Pancreas (tissue), 10 donors: ENCODE measurements at regions not wholly inside any gene's neighbourhood (a gene's known extent, or its start where the extent isn't known, plus 50 kb on each side); places are given as distances from the start of the nearest gene placed in this dataset.

ENCODE experiments used
- ATAC-seq, 4 donors: fragments of 200-7000 bp; cut with Tn5 transposase; one replicate each; pipeline versions ENCODE4 v1.8.0 to v1.9.1; 2020; ENCODE audit warnings: mild to moderate bottlenecking in 4 of 4, moderate library complexity in 4 of 4
- DNase-seq, 6 donors: peaks; one replicate each; pipeline ENCODE4 v3.0.0-alpha.2; 2020
- FAIRE-seq: peaks from 2 replicates; lab custom pipeline; 2012; peaks lifted over from hg19 to GRCh38; lab: Jason Lieb, UNC
- H3K27ac ChIP-seq, 4 donors: fragments of 200-600 bp; sonication (generic); 1 replicate in 3 of 4; 2 replicates in 1 of 4; pipeline versions ENCODE4 v1.5.0 to v1.8.0; 2020
- H3K27me3 ChIP-seq, 4 donors: fragments of 200-600 bp; one replicate each; pipeline ENCODE4 v1.8.0; 2021
- H3K36me3 ChIP-seq, 3 donors: fragments of 200-600 bp; sonication (generic) in 1 of 3; one replicate each; pipeline versions ENCODE4 v1.5.0 to v1.8.0; 2020 to 2021
- H3K4me1 ChIP-seq, 3 donors: fragments of 200-600 bp; one replicate each; pipeline ENCODE4 v1.8.0; 2021
- H3K4me3 ChIP-seq, 4 donors: fragments of 200-600 bp; sonication (generic) in 2 of 4; one replicate each; pipeline versions ENCODE4 v1.5.0 to v1.8.0; 2020 to 2021
- H3K9me3 ChIP-seq, 4 donors: fragments of 200-600 bp; one replicate each; pipeline ENCODE4 v1.8.0; 2021
- WGBS, 2 donors: extraction: QIAGEN DNeasy Blood & Tissue Kit; methylation state at CpG; one replicate each; pipeline ENCODE4 v1.1.7; 2013; 5-methylcytosine and 5-hydroxymethylcytosine counted together
- intact Hi-C, 3 donors: fragments of 100-400 bp; cut with DNase I; formaldehyde crosslinking; loops; one replicate each; pipeline versions ENCODE4 v1.11.1 to v1.14.2; 2022
- TF ChIP-seq, protein P1 (sequence below), 4 donors: fragments of 200-600 bp; sonication (generic) in 3 of 4; IDR thresholded peaks; one replicate each; pipeline versions ENCODE4 v1.5.0 to v1.8.0; 2021; ENCODE audit warnings: antibody characterized with exemption in 4 of 4
- donor health status: healthy with polysubstance abuse.
- donor health status: DM: no; HTN: no; CAD: no; lungs with moderate emphysema.
- donor health status: DM: no; HTN: no; CAD: no.
- donor health status: control.
- donor health status: control.
- donor health status: Bipolar disorder and iron deficiency.
- donor health status: DM: yes; HTN: yes; CAD: no.
- donor health status: DM: no; HTN: no; CAD: no.
- donor health status: DM: no; HTN: no; CAD: no.
- donor health status: DM: yes; HTN: yes; CAD: no.

- H3K27ac ChIP-seq: no peak overlapping the region
- TF ChIP-seq, protein P1, sequence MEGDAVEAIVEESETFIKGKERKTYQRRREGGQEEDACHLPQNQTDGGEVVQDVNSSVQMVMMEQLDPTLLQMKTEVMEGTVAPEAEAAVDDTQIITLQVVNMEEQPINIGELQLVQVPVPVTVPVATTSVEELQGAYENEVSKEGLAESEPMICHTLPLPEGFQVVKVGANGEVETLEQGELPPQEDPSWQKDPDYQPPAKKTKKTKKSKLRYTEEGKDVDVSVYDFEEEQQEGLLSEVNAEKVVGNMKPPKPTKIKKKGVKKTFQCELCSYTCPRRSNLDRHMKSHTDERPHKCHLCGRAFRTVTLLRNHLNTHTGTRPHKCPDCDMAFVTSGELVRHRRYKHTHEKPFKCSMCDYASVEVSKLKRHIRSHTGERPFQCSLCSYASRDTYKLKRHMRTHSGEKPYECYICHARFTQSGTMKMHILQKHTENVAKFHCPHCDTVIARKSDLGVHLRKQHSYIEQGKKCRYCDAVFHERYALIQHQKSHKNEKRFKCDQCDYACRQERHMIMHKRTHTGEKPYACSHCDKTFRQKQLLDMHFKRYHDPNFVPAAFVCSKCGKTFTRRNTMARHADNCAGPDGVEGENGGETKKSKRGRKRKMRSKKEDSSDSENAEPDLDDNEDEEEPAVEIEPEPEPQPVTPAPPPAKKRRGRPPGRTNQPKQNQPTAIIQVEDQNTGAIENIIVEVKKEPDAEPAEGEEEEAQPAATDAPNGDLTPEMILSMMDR (IDR thresholded peaks at IDR 0.05): no peak
- FAIRE-seq: no peak
- intact Hi-C loops: no loop called here
- WGBS, 2 donors: 44 to 51% methylated on average over 35 of the region's 35 CpGs
- ATAC-seq: no peak
- H3K4me3 ChIP-seq: no peak overlapping the region
- no peaks in the 10 kb centered on the region for H3K4me1 ChIP-seq
- no peaks in the 10 kb centered on the region for H3K9me3 ChIP-seq
- H3K36me3 ChIP-seq: no peaks in the 10 kb centered on the region
- DNase-seq: peak in 3 of 6 donors; percentile 9 to 30 (median 23)
- no peaks in the 10 kb centered on the region for H3K27me3 ChIP-seq
These were observed 578.5 kb downstream of the ALG10 start for GRCh38 chr12:34600592-34601462.

- DNase-seq (peak in 3 of 6 donors; percentile 4 to 20 (median 18)), ATAC-seq (no peak), FAIRE-seq (no peak)
- H3K27me3 ChIP-seq: no peaks in the 10 kb centered on the region
- 46 to 50% methylated on average over 11 of the region's 11 CpGs for WGBS, 2 donors
- H3K9me3 ChIP-seq: no peaks in the 10 kb centered on the region
- intact Hi-C loops: no loop called here
- TF ChIP-seq, protein P1 (IDR thresholded peaks at IDR 0.05): no peak
- no peaks in the 10 kb centered on the region for H3K4me1 ChIP-seq
- H3K4me3 ChIP-seq: no peak overlapping the region
- H3K27ac ChIP-seq: no peak overlapping the region
- no peaks in the 10 kb centered on the region for H3K36me3 ChIP-seq
These were observed 579.4 kb downstream of the ALG10 start for GRCh38 chr12:34601689-34602088.

DNA sequence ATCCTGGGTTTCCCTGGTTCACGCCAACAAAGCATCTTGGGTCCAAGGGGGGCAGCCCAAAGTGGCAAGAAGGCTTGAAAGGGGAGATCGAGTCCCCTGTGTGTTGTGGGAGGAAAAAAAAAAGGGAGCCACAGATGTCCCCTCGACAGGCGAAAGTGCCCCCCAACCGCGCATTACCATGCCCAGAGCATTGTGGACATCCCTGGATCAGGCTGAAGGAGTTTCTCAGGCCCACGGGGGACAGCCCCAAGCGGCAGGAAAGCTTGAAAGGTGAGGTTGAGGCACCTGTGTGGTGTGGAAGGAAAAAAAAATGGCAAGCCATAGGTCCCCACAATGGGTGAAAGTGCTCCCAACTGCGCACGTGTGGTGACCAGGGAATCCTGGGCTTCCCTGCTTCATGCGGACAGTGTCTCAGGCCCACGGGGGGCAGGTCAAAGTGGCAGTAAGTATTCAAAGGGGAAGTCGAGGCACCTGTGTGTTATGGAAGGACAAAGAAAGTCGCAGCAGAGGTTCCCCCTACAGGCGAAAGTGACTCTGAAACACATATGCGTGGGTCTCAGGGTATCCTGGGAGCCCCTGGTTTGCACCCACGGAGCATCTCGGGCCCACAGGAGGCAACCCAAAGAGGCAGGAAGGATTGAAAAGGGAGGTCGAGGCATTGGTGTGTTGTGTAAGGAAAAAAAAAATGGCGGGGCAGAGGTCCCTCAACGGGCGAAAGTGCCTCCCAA lies 580.1 kb downstream of the ALG10 start:
- intact Hi-C loops: no loop called here
- DNase-seq: peak in 2 of 6 donors; percentile 4 to 24
- TF ChIP-seq, protein P1 (IDR thresholded peaks at IDR 0.05): no peak
- H3K9me3 ChIP-seq: no peaks in the 10 kb centered on the region
- WGBS, 2 donors: 48 to 55% methylated on average over 22 of the region's 22 CpGs
- ATAC-seq: no peak
- no peaks in the 10 kb centered on the region for H3K36me3 ChIP-seq
- no peak overlapping the region for H3K4me3 ChIP-seq
- no peaks in the 10 kb centered on the region for H3K4me1 ChIP-seq
- H3K27me3 ChIP-seq: no peaks in the 10 kb centered on the region
- H3K27ac ChIP-seq: no peak overlapping the region
- no peak for FAIRE-seq

DNA sequence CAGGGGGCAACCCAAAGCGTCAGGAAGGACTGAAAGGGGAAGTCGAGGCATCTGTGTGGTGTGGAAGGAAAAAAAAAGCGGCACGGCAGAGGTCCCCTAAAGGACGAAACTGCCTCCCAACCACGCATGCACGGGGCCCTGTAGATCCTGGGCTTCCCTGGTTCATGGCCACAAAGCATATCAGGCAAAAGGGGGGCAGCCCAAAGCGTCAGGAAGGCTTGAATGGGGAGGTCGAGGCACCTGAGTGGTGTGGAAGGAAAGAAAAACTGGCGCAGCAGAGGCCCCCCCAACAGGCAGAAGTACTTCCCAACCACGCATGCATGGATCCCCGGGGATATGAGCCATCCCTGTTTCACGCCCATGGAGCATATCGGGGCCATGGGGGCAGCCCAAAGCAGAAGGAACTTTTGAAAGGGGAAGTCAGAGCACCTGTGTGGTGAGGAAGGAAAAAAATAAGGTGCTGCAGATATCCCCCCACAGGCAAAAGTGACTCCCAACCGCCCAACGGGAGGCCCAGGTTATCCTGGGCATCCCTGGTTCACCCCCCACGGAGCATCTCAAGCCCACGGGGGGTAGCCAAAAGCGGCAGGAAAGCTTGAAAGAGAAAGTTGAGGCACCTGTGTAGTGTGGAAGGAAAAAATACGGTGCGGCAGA lies 581.2 kb downstream of the ALG10 start:
- Histone ChIP-seq H3K4me3 (no peak overlapping the region), H3K36me3 (no peaks in the 10 kb centered on the region), H3K9me3 (no peaks in the 10 kb centered on the region), H3K27ac (no peak overlapping the region), H3K27me3 (no peaks in the 10 kb centered on the region), H3K4me1 (no peaks in the 10 kb centered on the region)
- DNase-seq (peak in 1 of 6 donors; percentile 4), ATAC-seq (no peak), FAIRE-seq (no peak)
- intact Hi-C loops: no loop called here
- TF ChIP-seq, protein P1 (IDR thresholded peaks at IDR 0.05): no peak
- WGBS, 2 donors: 50 to 56% methylated on average over 21 of the region's 21 CpGs
